Fibroblast of skin of abdomen (primary cell): ENCODE measurements at regions not wholly inside any gene's neighbourhood (a gene's known extent, or its start where the extent isn't known, plus 50 kb on each side); places are given as distances from the start of the nearest gene placed in this dataset.
A peak's percentile ranks its signal among the peaks of the same experiment; 100 is the strongest.
"Not testable (repeated sequence)": the region's sequence is repeated elsewhere in the genome, so short reads cannot be mapped to it uniquely, and the experiment has no call there.

Source experiments
- DNase-seq: peaks from one replicate; pipeline ENCODE4 v3.0.0-alpha.2; 2013

- peak; percentile 27 for DNase-seq
Measured at GRCh38 chr20:40046703-40047102, 642.3 kb downstream of the MAFB start.

- DNase-seq, result no peak
Measured at GRCh38 chr20:40037511-40037910, 651.5 kb downstream of the MAFB start.

GRCh38 chr20:40029589-40029988 lies 659.4 kb downstream of the MAFB start:
- no peak for DNase-seq

GRCh38 chr20:40019510-40019909 lies 669.5 kb downstream of the MAFB start:
- DNase-seq, result no peak

- no peak for DNase-seq
Measured at GRCh38 chr20:40017765-40018164, 671.3 kb downstream of the MAFB start.

GRCh38 chr20:40016890-40017289 lies 672.1 kb downstream of the MAFB start:
- no peak for DNase-seq

- no peak for DNase-seq
Measured at GRCh38 chr20:40016392-40016791, 672.6 kb downstream of the MAFB start.

GRCh38 chr20:40012026-40012425 lies 677.0 kb downstream of the MAFB start:
- not testable (repeated sequence) for DNase-seq

- peak; percentile 67 for DNase-seq
Measured at GRCh38 chr20:40010483-40010882, 678.6 kb downstream of the MAFB start.

GRCh38 chr20:40009542-40009941 lies 679.5 kb downstream of the MAFB start:
- peak; percentile 91 for DNase-seq

- DNase-seq, result peak; percentile 39
Measured at GRCh38 chr20:40008177-40008576, 680.9 kb downstream of the MAFB start.

- no peak for DNase-seq
Measured at GRCh38 chr20:40006168-40006860, 682.7 kb downstream of the MAFB start.

- not testable (repeated sequence) for DNase-seq
Measured at GRCh38 chr20:40004092-40004491, 684.9 kb downstream of the MAFB start.

GRCh38 chr20:39993742-39994141 lies 695.3 kb downstream of the MAFB start:
- DNase-seq, result no peak

GRCh38 chr20:39990692-39991091 lies 698.3 kb downstream of the MAFB start:
- DNase-seq, result no peak

- DNase-seq, result no peak
Measured at GRCh38 chr20:39988991-39989390, 700.0 kb downstream of the MAFB start.

GRCh38 chr20:39986173-39986904 lies 702.7 kb downstream of the MAFB start:
- DNase-seq, result peak; percentile 64

- no peak for DNase-seq
Measured at GRCh38 chr20:39985271-39985827, 703.7 kb downstream of the MAFB start.

- DNase-seq, result no peak
Measured at GRCh38 chr20:39983655-39984054, 705.4 kb downstream of the MAFB start.

- DNase-seq, result no peak
Measured at GRCh38 chr20:39983183-39983582, 705.9 kb downstream of the MAFB start.

- no peak for DNase-seq
Measured at GRCh38 chr20:39974966-39975501, 714.0 kb downstream of the MAFB start.

GRCh38 chr20:39968495-39968894 lies 720.5 kb downstream of the MAFB start:
- no peak for DNase-seq

GRCh38 chr20:39967806-39968205 lies 721.2 kb downstream of the MAFB start:
- DNase-seq, result no peak
